Brain microvascular endothelial cell (primary cell): ENCODE measurements at regions not wholly inside any gene's neighbourhood (a gene's known extent, or its start where the extent isn't known, plus 50 kb on each side); places are given as distances from the start of the nearest gene placed in this dataset.

Experiments
- DNase-seq: peaks from one replicate; pipeline ENCODE4 v3.0.0-alpha.2; 2020
- H3K27ac ChIP-seq: fragments of 250-450 bp; sonication (Bioruptor Pico); 2 replicates; pipeline ENCODE4 v1.5.1; 2020; ENCODE audit warnings: mild to moderate bottlenecking, moderate library complexity
- H3K27me3 ChIP-seq: fragments of 250-450 bp; sonication (Bioruptor Pico); replicated peaks from 2 replicates; pipeline ENCODE4 v1.5.1; 2020; ENCODE audit warnings: mild to moderate bottlenecking
- H3K36me3 ChIP-seq: fragments of 250-450 bp; sonication (Bioruptor Pico); replicated peaks from 2 replicates; pipeline ENCODE4 v1.5.1; 2020; ENCODE audit warnings: mild to moderate bottlenecking
- H3K4me3 ChIP-seq: 2 replicates; pipeline ENCODE4 v1.5.1; 2011; ENCODE audit warnings: low read depth, mild to moderate bottlenecking, control low read depth, low read length, moderate library complexity
- CTCF ChIP-seq: IDR thresholded peaks from 2 replicates; pipeline ENCODE4 v1.5.1; 2011; ENCODE audit warnings: low read depth, mild to moderate bottlenecking, moderate library complexity, low read length, control low read depth, inconsistent platforms; ENCODE audit errors: missing control alignments
- in situ Hi-C: cut with HindIII; loops from 2 replicates; pipeline ENCODE4 v1.10.0; 2017; ENCODE audit warnings: low sequenced_read_pairs, low pct_ligation_motif_present

GRCh38 chr10:128870830-128871597 lies 596.0 kb upstream of the MGMT start:
- no peaks in the 10 kb centered on the region for H3K36me3 ChIP-seq
- TF ChIP-seq CTCF = no peak
- H3K27me3 ChIP-seq = no peaks in the 10 kb centered on the region
- H3K4me3 ChIP-seq = no peak overlapping the region
- no peak for DNase-seq
- H3K27ac ChIP-seq = no peak overlapping the region
- in situ Hi-C loops = no loop called here

DNA sequence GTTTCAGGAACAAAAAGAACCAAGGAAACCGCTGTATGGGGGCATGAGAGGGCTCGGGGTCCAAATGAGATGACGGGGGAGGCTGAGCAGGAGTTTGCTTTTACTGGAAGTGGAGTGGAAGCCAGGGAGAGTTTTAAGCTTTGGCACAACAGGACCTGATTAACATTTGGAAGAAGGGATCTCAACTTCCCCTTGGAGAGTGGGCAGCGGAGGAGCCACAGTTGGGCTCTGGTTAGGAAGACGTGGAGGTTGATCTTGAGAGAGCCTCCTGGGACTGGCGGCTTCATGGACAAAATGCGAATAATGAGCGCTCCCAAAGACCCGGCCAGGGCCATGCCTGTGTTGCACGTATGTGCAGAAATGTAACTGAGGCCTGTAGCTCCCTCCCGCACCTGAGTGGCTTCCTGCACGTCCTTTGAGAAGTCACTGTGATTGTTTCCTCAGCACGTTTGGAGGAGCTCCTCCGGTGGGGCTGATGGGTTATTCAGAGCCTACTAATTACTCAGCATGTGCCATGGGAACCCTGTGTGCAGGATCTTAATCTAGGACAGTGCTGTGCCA lies 595.3 kb upstream of the MGMT start:
- DNase-seq = no peak
- Histone ChIP-seq H3K36me3 (no peaks in the 10 kb centered on the region), H3K4me3 (no peak overlapping the region), H3K27ac (no peak overlapping the region), H3K27me3 (no peaks in the 10 kb centered on the region)
- in situ Hi-C loops = no loop called here
- no peak for TF ChIP-seq CTCF

DNA sequence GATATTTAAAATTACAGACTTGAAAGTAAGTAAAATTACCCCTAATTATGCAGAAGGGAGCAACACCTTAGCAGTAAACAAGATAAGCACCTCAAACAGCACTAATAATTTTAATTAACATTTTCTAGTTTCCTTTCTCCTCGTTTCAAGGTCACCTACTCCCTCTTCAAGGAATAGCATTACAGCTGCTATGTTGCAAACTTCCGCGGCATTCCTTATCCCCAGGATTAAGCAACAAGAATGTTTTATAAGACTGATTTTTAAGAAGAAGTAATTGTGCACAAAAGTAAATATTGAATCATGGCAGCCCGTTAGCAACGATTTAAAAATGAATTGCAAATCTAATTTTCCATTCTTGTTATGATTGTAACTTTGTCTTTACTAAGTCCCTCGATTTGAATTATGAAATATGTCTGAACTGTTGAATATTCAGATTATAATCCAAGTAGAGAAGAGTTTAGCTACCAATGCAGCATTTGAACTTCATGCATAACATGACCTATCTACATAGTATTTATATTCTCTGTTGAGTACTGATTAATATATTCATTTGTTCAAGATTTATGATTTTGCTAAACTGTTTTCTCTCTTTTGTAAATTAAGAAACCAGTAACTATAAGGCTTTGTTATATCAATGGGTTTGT lies 593.5 kb upstream of the MGMT start:
- DNase-seq = no peak
- H3K27ac ChIP-seq = no peak overlapping the region
- no peak for TF ChIP-seq CTCF
- in situ Hi-C loops = no loop called here
- no peak overlapping the region for H3K4me3 ChIP-seq
- no peaks in the 10 kb centered on the region for H3K27me3 ChIP-seq
- no peaks in the 10 kb centered on the region for H3K36me3 ChIP-seq

DNA sequence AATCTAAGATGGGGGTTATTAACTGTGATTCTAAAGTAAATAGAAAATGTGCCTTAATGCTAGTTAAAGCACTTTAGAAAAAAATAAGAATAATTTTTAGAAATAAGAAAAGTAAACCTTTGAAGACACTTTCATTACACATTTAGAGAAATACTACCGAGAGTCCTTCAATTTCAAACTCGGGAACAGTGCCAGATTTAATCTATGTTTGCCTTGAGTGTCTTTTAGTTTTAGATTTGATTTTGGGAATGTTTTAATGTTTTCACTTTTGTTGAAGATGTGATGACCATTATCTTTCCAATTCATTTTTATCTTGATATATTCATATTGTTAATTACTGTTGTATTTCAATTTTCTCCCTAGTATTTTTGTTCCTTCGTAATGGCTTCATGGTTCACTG lies 592.7 kb upstream of the MGMT start:
- in situ Hi-C loops = no loop called here
- no peak for TF ChIP-seq CTCF
- no peak for DNase-seq
- Histone ChIP-seq H3K4me3 (no peak overlapping the region), H3K27ac (no peak overlapping the region), H3K36me3 (no peaks in the 10 kb centered on the region), H3K27me3 (no peaks in the 10 kb centered on the region)

- Histone ChIP-seq H3K4me3 (no peak overlapping the region), H3K27ac (no peak overlapping the region), H3K27me3 (no peaks in the 10 kb centered on the region), H3K36me3 (no peaks in the 10 kb centered on the region)
- DNase-seq = no peak
- no peak for TF ChIP-seq CTCF
- in situ Hi-C loops = no loop called here
Observed at GRCh38 chr10:128875030-128875744, 591.9 kb upstream of the MGMT start.
